ENCODE measurements at regions not wholly inside any gene's neighbourhood (a gene's known extent, or its start where the extent isn't known, plus 50 kb on each side); places are given as distances from the start of the nearest gene placed in this dataset.

- H3K9me3 ChIP-seq (ENCODE audit: control insufficient read depth, insufficient read depth, low read depth, low read length) = no peaks in the 10 kb centered on the region
- H3K27ac ChIP-seq (ENCODE audit: low read length) = peak overlapping the region; percentile 73
- no peaks in the 10 kb centered on the region for H3K27me3 ChIP-seq (ENCODE audit: control insufficient read depth, insufficient read depth, low read length)
- ATAC-seq (peak; percentile 86), DNase-seq (ENCODE audit: low read depth, low spot score) (no peak)
- H3K4me1 ChIP-seq (ENCODE audit: control insufficient read depth, insufficient read depth, low read length) = peaks cover 11% of the 10 kb centered on the region
- TF ChIP-seq POLR2AphosphoS5 (IDR thresholded peaks at IDR 0.05; ENCODE audit: low read depth, low read length) = no peak
- no peak for TF ChIP-seq CTCF (IDR thresholded peaks at IDR 0.05)
- TF ChIP-seq REST (IDR thresholded peaks at IDR 0.05; ENCODE audit: insufficient read depth in 1 of 2, low read depth in 2 of 2, low read length in 1 of 2) = no peak
- no peak for TF ChIP-seq TCF7L2 (IDR thresholded peaks at IDR 0.05; ENCODE audit: low read depth, low read length)
- no peak for TF ChIP-seq SIN3A (IDR thresholded peaks at IDR 0.05; ENCODE audit: borderline replicate concordance, insufficient read depth, low read depth, low read length)
- no TSS peak for BruUV-seq (replicated peaks)
- in situ Hi-C loops (cut with HindIII; ENCODE audit: low pct_unique_long_range_greater_than_20kb, low sequenced_read_pairs) = no loop called here
- POLR2A ChIA-PET = no interaction called here
- no peaks in the 10 kb centered on the region for H3K36me3 ChIP-seq (ENCODE audit: control insufficient read depth, insufficient read depth, low read length)
- H3K4me3 ChIP-seq (ENCODE audit: low read depth in 2 of 2, low read length in 2 of 2) = no peak overlapping the region
- intact Hi-C loops (cut with micrococcal nuclease; ENCODE audit: unreplicated experiment) = no loop called here
- CTCF ChIA-PET = no interaction called here
Measured at GRCh38 chr5:124806373-124807077, 60.1 kb upstream of the ZNF608 start.

- Histone ChIP-seq H3K27me3 (ENCODE audit: control insufficient read depth, insufficient read depth, low read length) (no peaks in the 10 kb centered on the region), H3K36me3 (ENCODE audit: control insufficient read depth, insufficient read depth, low read length) (no peaks in the 10 kb centered on the region), H3K4me3 (ENCODE audit: low read depth in 2 of 2, low read length in 2 of 2) (no peak overlapping the region), H3K9me3 (ENCODE audit: control insufficient read depth, insufficient read depth, low read depth, low read length) (no peaks in the 10 kb centered on the region), H3K4me1 (ENCODE audit: control insufficient read depth, insufficient read depth, low read length) (peaks cover 11% of the 10 kb centered on the region), H3K27ac (ENCODE audit: low read length) (no peak overlapping the region)
- BruUV-seq (replicated peaks) = no TSS peak
- ATAC-seq (no peak), DNase-seq (ENCODE audit: low read depth, low spot score) (no peak)
- POLR2A ChIA-PET = no interaction called here
- in situ Hi-C loops (cut with HindIII; ENCODE audit: low pct_unique_long_range_greater_than_20kb, low sequenced_read_pairs) (no loop called here), intact Hi-C loops (cut with micrococcal nuclease; ENCODE audit: unreplicated experiment) (no loop called here)
- TF ChIP-seq TCF7L2 (IDR thresholded peaks at IDR 0.05; ENCODE audit: low read depth, low read length) (no peak), CTCF (IDR thresholded peaks at IDR 0.05) (no peak), SIN3A (IDR thresholded peaks at IDR 0.05; ENCODE audit: borderline replicate concordance, insufficient read depth, low read depth, low read length) (no peak), REST (IDR thresholded peaks at IDR 0.05; ENCODE audit: insufficient read depth in 1 of 2, low read depth in 2 of 2, low read length in 1 of 2) (no peak), POLR2AphosphoS5 (IDR thresholded peaks at IDR 0.05; ENCODE audit: low read depth, low read length) (no peak)
- CTCF ChIA-PET = no interaction called here
Measured at GRCh38 chr5:124808842-124809268, 62.4 kb upstream of the ZNF608 start.
